ENCODE measurements at regions not wholly inside any gene's neighbourhood (a gene's known extent, or its start where the extent isn't known, plus 50 kb on each side); places are given as distances from the start of the nearest gene placed in this dataset.

GRCh38 chr10:108598831-108599230, 1324.5 kb downstream of the XPNPEP1 start:
- Histone ChIP-seq H3K36me3 (no peaks in the 10 kb centered on the region), H3K27me3 (no peaks in the 10 kb centered on the region), H3K4me1 (no peaks in the 10 kb centered on the region), H3K9me3 (no peaks in the 10 kb centered on the region), H3K4me3 (no peak overlapping the region), H3K27ac (no peak overlapping the region)
- TF ChIP-seq EP300 (IDR thresholded peaks at IDR 0.05) (no peak), CTCF (IDR thresholded peaks at IDR 0.05) (no peak), POLR2A (IDR thresholded peaks at IDR 0.05) (no peak)
- DNase-seq (ENCODE audit: low spot score in 2 of 2): no peak

GRCh38 chr10:108598320-108598695, 1325.0 kb downstream of the XPNPEP1 start:
- H3K36me3 ChIP-seq: no peaks in the 10 kb centered on the region

GRCh38 chr10:108597657-108598319, 1325.5 kb downstream of the XPNPEP1 start:
- 47 to 52% methylated on average over 2 of the region's 2 CpGs for WGBS, 2 donors
- Histone ChIP-seq H3K27me3 (no peaks in the 10 kb centered on the region), H3K27ac (no peak overlapping the region), H3K9me3 (no peaks in the 10 kb centered on the region), H3K36me3 (no peaks in the 10 kb centered on the region), H3K4me1 (no peaks in the 10 kb centered on the region), H3K4me3 (no peak overlapping the region)
- TF ChIP-seq POLR2A (IDR thresholded peaks at IDR 0.05): no peak
- no peak for TF ChIP-seq EP300 (IDR thresholded peaks at IDR 0.05)
- no peak for TF ChIP-seq CTCF (IDR thresholded peaks at IDR 0.05)
- no peak for DNase-seq (ENCODE audit: low spot score in 2 of 2)

More at GRCh38 chr10:108598320-108598695, 1325.0 kb downstream of the XPNPEP1 start:
- Histone ChIP-seq H3K9me3 (no peaks in the 10 kb centered on the region), H3K4me1 (no peaks in the 10 kb centered on the region), H3K4me3 (no peak overlapping the region), H3K27ac (no peak overlapping the region), H3K27me3 (no peaks in the 10 kb centered on the region)
- 62 to 67% methylated on average over 1 of the region's 1 CpG for WGBS, 2 donors
- no peak for DNase-seq (ENCODE audit: low spot score in 2 of 2)
- TF ChIP-seq CTCF (IDR thresholded peaks at IDR 0.05) (no peak), EP300 (IDR thresholded peaks at IDR 0.05) (no peak), POLR2A (IDR thresholded peaks at IDR 0.05) (no peak)

- H3K4me3 ChIP-seq: no peak overlapping the region
- 84 to 87% methylated on average over 6 of the region's 6 CpGs for WGBS, 2 donors
- H3K4me1 ChIP-seq: no peaks in the 10 kb centered on the region
- no peak for TF ChIP-seq EP300 (IDR thresholded peaks at IDR 0.05)
- no peak for TF ChIP-seq CTCF (IDR thresholded peaks at IDR 0.05)
- no peak for TF ChIP-seq POLR2A (IDR thresholded peaks at IDR 0.05)
- H3K36me3 ChIP-seq: no peaks in the 10 kb centered on the region
- no peak overlapping the region for H3K27ac ChIP-seq
- H3K9me3 ChIP-seq: no peaks in the 10 kb centered on the region
- DNase-seq (ENCODE audit: low spot score in 2 of 2): no peak
- no peaks in the 10 kb centered on the region for H3K27me3 ChIP-seq
Measured at GRCh38 chr10:108597031-108597430, 1326.3 kb downstream of the XPNPEP1 start.

GRCh38 chr10:108592956-108593355, 1330.4 kb downstream of the XPNPEP1 start:
- DNase-seq (ENCODE audit: low spot score in 2 of 2): no peak
- Histone ChIP-seq H3K27me3 (no peaks in the 10 kb centered on the region), H3K9me3 (no peaks in the 10 kb centered on the region), H3K27ac (no peak overlapping the region), H3K36me3 (no peaks in the 10 kb centered on the region), H3K4me3 (no peak overlapping the region), H3K4me1 (no peaks in the 10 kb centered on the region)
- 50 to 56% methylated on average over 1 of the region's 1 CpG for WGBS, 2 donors
- TF ChIP-seq EP300 (IDR thresholded peaks at IDR 0.05): no peak
- TF ChIP-seq CTCF (IDR thresholded peaks at IDR 0.05): no peak
- TF ChIP-seq POLR2A (IDR thresholded peaks at IDR 0.05): no peak

Measured in tibial nerve (tissue), 4 donors.